Stimulated activated CD8-positive, alpha-beta memory T cell treated with anti-CD3 and anti-CD28 coated beads, Interleukin-15, amount 100 ng/mL, for 1 hour (primary cell): ENCODE measurements at regions not wholly inside any gene's neighbourhood (a gene's known extent, or its start where the extent isn't known, plus 50 kb on each side); places are given as distances from the start of the nearest gene placed in this dataset.

ENCODE experiments used
- DNase-seq: peaks from one replicate; pipeline ENCODE4 v3.0.0-alpha.2; 2020; ENCODE audit warnings: low read depth

DNA sequence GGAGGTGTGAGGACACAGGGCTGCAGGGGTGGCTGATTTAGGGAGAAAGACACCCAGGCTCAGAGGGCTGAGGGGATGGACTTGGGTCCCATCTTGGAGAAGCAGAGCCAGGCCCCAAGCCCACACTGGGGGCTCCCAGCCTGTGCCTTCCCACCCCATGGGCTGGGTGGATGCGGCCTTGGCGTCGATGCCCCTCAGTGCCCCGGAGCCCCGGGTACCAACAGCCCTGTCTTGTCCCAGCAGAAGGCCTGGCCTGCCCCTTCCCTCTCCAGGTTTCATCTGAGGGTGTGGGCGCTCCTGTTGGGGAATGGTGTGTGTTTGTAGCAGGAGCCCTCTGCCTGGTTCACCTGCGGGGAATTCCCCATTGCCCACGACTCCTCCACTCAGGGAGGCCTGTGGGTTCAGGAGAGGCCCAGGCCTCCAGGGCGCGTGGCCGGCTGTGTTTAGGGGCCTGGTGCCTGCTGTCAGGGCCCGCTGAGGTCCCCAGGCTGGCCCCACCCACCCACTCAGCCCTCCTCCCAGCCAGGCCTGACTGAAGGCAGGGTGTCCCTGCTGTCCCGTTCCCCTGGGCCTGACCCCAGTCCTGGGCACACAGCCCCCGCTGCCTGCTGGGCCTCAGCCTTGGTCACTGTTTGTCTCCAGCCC lies 51.1 kb upstream of the BEGAIN start:
- DNase-seq = no peak

DNA sequence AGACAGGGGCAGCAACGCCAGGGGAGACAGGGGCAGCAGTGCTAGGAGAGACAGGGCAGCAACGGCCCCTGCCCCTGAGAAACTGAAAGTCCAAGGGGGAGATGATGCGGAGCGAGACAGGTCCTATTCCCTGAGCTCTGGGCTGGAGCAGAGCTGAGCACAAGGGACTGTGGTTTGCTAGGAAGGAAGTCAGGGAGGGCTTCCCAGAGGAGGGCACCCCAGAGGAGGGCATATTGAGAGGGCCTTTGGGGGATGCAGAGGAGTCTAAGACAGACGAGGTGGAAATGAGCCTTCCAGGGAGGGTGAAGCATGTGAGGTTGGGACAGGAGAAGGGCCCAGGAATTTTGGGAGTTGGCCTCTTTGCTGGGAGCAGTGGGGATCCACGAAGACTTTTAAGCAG lies 52.1 kb upstream of the BEGAIN start:
- no peak for DNase-seq

DNA sequence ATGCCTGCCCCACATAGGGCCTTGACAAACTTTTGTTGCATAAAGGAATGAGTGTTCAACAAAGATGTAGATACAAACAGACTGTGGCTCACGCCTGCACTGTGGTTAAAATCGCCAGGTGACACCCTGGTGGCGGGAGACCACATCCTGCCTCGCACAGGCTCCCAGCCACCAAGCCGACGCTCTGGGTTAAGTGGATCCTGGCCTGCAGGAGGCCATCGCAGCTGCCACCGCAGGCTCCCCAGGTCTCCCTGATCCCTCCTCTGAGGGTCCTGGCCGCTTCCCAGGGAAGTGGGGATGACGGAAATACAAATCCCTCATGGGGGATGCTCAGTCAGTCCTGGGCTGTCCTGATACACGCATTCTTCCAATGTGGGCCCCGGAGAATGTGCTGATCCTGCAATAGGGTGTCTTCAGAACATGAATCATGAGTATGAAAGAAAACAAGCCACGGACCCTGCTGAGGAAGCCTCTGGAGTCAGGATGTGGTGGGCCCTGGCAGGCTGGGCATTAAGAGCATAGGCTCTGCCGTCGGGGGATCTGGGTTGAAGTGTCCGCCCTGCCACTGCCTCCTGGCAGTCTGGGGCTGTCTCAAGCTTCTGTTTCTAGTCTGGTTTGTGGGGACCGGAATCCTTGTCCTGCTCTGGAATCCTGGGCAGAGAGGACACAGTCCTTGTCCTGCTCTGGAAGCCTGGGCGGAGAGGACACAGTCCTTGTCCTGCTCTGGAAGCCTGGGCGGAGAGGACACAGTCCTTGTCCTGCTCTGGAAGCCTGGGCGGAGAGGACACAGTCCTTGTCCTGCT lies 53.5 kb upstream of the BEGAIN start:
- DNase-seq = peak; percentile 46

DNA sequence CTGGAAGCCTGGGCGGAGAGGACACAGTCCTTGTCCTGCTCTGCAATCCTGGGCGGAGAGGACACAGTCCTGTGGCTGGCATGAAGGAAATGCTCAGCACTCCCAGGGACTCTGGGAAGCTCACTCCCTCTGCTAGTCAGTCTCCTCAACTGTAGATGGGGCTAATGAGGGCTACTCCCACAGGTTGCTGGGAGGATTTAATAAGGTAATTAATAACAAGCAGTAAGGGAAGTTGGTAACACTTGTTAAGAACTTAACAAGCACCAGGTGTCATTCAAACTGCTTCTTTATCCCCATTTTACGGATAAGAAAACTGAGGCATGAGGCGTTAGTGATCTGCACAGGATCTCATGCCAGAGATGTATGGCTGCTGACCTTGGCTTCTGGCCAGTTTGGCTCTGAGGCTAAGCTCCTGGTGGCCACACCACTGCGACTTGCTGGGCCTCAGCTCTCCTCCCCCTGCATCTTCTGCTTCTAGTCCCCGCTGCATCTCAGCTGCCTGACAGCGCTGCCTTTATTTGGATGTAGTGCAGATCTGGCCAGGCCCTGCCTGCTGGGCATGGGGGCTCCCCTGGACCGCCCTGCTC lies 54.1 kb upstream of the BEGAIN start:
- DNase-seq = no peak

DNA sequence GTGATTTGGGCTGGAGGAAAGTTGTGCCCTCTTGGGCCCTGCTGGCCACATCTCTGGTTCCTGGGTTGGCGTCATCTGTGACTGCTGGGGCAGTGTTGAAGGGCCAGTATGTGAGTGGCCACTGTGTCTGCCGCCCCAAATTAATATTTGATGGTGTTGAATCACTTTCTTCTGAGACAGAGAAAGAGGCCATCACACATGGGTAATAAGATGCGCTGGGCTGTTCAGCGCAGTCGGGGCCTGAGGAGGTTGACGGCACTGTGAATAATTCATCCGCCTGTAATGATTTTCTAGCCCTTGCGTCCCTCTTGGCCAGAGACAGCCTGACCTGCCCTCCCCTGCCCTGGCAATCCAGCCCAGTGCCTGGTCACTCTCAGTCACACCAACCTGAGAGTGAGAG lies 56.2 kb upstream of the BEGAIN start:
- no peak for DNase-seq

DNA sequence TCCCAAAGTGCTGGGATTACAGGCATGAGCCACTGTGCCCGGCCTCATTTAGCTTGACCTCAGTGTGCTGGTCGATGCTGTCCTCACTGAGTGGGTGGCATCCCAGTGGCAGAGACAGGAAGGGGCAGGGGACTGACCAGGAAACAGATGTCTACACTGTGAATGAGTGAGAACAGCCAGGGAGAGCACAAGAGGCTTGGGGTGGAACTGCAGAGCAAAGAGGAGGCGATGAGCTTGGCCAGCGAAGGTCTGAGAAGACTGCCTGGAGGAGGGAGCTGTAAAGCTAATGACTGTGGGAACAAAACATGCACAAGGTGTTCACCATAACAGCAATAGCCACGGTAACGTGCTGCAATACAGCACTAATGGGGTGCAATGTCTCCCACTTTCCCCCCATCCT lies 57.2 kb upstream of the BEGAIN start:
- DNase-seq = no peak

DNA sequence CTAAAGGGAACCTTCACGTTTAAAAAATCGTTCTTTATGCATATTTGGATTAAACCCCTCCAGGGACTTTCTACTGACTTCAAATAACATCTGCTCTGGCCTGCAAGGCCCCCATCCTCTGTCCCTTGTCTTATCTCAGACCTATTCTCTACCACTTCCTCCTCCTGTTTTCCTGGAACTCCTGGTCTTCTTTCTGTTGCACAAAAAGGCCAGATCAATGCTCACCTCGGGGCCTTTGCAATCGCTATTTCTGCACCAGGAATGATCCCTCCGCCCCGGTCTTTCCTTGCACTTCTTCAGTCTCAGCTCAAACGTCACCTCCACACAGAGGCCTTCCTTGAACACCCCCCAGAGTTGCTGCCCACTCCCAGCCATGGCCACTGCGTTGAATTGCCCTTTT lies 57.6 kb upstream of the BEGAIN start:
- DNase-seq = no peak

DNA sequence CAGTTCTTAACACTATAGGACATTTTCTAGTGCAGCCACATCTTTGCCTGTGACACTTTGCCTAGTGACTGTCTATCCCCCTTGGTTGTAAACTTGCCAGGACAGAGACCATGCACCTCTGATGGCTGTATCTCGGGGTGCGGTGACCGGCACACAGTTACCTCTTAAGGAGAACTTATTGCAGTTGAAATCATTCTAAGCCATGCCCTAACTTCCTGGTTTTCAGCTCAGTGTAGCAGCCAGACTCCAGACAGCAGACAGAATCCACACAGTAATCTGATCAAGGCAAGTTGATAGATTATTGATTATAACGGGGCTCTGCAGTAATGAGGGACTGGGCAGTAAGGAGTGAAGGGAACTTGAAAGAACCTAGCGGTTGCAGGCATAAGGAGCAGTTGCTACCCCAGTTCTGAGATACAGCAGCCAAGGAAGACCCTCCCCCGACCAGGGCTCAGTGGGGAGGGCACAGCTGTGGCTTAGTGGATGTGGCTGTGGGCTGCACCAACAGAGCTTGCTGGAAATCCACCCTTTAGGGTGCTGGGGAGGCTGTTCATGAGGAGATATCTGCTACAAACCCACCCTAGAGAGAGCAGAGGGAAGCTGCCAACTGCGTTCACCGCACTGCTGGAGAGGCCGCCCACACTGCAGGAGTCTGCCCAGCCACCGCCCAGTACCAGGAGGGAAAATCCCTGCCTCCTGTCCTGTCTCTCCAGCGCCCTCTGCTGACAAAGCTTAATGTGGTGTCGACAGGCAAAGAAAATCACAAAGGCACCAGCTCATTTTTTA lies 58.2 kb upstream of the BEGAIN start:
- peak; percentile 78 for DNase-seq

DNA sequence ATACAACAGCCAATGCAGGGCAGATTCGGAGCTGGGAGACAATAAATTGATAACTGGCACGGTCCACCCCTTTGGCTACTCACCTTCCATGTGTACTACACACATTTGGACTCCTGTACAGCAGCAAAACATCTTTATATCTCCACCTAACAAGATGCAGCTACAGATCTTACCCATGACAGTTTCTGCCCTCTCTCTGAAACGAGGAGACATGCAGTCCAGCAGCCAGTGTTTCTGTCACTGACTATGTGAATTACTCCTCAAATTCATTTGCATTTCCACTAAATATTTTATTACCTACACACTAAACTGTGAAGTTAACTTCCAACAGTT lies 58.7 kb upstream of the BEGAIN start:
- no peak for DNase-seq

DNA sequence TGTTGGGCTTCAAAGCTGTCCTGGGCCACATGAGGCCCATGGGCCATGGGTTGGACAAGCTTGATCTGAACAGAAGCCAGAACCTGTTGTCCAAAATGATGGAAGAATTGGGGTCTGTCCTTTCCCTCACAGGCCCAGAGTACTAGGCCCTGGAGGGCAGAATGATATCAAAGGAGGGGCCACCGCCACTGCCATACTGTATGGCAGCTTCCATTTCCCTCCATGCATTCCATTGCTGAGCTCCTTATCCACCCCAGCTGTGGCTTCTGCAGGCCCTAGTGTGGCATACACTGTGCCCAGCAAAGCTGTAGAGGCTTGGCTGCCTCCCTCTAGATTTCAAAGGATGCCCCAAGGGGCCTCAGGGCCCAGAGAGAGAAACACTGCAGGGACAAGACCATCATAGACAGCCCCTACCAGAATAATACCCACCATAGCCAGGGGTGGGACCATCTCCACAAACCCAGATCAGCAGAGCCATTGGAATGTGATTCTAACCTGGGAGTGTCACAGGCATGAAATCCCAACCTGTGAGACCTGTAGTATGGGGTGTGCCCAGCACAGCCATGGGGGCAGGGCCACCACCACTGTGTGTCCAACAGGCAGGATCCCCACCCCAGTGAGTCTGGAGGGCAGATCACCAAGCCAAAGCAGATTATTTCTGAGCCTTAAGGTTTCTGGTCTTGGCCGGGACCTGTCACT lies 61.4 kb upstream of the BEGAIN start:
- no peak for DNase-seq

DNA sequence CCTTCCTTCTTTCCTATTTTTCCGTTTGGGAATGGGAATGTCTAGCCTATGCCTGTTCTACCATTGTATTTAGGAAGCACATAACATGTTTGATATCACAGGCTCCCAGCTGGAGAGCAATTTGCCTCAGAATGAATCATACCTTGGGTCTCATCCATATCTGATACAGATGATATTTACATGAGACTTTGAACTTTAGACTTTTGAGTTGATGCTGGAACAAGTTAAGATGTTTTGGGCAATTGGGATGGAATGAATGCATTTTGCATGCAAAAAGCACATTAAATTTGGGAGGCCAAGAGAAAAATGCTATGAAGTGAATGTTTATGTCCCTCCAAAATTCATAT lies 61.9 kb upstream of the BEGAIN start:
- DNase-seq = no peak

DNA sequence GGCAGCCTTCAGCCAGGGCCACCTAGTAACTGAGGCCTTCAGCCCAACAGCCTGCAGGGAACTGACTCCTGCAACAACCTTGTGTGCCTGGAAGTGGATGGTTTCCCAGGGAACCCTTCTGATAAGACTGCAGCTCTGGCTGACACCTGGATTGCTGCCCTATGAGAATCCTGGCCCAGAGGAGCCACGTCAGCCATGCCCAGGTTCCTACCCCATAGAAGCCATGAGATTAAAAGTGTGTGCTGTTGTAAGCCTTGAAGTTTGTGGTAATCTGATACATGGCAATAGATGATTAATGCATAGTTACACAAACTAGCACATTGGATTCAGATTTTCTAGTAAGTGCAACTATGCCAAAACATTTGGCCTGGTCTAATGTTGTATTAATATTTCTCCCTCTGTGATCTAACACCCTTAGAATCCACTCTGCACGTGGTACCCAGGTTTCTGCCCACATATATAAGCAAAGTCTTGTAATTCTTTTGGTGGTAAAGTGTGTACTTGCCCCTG lies 64.8 kb upstream of the BEGAIN start:
- DNase-seq = no peak

DNA sequence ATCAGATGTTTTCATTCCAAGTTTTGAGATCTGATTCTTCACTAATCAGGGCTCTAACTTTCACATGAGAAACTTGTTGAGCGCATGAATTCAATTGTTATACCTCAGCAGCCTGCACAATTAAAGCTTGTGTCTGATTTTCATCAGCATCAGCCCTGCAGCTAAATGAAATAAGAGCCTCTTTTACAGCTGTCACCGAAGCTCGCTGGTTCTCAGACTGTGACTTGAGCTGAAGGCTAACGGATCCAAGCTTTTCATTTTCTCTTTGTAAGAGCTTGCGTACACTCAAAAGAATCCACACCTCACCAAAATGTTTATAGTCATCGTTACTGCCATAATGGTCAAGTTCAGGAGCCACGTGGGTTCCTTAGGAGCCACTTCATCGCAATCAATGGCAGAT lies 65.5 kb upstream of the BEGAIN start:
- DNase-seq = no peak

DNA sequence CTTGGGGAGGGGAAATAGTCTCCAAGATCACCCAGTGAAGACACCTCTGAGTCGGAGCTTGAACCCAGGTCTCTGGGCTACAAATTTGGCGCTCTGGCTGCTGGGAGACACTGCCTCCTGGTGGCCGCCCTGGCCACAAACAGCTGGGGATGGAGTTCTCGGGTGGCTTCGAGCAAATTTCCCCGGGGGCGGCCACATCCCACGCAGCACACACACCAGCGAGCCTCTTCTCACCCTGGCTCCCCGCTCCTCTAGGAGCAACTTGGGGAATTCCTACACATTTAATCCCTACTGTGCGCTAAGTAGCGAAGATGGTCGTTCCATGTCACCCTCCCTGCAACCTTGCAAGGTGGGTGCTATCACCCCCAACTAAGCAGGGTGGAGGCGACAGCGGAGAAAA lies 66.2 kb upstream of the BEGAIN start:
- no peak for DNase-seq

DNA sequence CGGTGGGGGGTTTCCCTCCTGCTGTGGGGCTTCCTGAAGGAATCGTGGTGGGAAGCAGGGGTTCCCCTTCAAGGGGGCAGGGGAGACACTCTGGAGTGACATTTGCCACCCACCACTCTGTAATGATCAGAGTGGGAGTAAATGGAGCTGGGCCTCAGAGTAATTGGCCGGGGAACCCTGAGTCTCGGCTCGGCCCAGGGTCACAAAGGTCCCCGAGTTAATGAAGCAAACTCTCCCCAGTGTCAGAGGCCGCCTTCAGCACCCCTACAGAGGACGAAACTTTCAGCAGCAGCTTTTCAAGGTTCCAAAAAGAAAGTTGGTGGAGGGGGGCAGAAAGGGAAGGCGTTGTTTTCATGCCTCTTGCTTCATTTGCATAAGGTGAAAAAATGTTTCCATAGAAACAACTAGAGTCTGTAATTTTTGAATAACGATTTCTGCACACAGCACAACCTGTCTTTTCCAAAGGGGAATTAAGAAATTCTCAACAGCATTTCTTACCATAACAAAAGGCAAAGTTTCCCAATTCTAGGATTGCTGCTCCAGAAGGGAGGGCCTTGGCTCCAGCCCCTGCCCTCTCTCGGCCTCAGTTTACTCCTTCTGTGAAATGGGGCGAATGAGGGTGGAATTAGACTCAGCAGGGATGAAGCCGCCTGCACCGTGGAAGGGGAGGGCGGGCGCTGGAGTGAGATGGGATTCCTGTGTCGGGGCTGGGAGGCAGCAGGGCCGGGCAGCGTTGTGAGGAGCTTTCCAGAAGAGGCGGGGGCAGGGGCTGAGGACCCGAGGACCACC lies 67.0 kb upstream of the BEGAIN start:
- no peak for DNase-seq

DNA sequence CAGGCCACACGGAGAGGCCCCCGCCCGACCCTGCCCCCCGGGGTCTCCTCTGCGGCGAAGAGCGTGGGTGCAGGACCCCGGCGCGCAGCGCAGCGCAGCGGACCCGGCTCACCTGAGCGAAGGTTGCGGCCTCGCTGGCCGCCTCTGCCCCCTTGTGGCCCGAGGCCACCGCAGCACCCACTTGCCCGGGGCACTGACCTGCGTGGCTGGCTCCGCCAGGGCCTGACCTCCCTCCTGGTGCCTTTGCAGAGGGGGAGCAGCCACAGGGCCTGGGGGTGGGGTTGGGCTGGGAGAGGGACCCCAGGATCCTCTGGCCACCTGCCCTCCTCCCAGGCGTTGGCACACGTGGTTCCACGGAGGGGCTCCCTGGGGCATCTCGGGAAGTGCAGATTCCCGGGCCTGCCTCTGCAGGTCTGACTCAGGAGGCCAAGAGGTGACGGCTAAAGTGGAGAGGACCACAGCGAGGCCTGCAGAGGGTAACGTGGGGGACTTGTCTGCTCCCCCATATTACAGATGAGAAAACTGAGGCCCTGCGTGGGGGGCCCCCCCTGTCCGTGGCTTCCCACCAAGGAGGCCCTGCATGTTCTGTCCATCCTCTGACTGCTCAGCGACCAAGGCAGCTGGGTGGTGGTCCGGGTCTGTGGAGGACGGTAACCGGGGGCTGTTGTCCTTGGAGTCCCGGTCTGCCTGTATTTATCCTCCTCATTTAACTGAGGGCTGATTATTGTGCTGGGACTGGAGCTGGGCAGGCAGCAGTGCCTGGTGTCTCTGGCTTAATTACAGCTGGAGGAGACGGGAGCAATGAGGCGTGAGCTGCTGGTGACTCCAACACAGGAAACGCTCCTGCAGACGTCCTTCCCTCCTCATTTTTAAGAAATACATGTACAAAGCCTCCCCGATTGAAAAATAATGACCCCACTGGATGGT lies 67.9 kb upstream of the BEGAIN start:
- DNase-seq = no peak

DNA sequence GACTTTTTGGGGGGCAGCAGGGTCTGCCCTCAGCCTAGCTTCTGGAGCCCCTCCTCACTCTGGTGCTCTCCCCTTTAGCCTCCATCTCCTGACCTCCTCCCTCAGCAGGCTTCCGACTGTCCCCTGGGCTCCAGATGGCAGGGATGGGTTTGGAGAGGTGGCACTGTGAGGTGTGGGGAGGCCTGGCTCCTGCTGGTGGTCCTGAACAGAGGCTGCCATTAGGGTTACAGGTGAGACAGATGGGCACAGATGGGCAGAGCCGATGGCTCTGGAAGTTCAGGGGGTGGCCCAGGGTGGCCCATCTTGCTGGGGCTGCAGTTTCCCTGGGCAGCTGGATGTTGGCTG lies 68.5 kb upstream of the BEGAIN start:
- no peak for DNase-seq

DNA sequence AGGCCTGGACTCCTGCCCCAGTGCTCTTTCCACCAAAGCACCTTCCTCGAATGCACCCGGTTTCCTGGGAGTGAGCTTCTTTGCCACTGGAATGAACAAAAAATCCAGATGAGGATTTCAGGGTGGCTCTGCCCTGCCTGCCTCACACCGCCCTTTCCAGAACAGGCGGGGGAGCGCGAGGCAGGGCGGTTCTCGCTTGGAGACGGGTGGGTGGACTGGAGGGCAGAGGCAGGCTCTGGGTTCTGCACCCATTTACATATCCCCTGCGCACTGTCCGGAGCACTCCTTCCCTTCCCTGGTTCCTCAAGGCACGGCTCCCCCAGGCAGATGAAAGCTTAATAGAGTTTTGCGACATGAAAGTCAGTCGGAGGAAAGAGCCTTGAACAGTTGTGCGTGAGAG lies 69.7 kb upstream of the DLK1 start:
- DNase-seq = no peak

DNA sequence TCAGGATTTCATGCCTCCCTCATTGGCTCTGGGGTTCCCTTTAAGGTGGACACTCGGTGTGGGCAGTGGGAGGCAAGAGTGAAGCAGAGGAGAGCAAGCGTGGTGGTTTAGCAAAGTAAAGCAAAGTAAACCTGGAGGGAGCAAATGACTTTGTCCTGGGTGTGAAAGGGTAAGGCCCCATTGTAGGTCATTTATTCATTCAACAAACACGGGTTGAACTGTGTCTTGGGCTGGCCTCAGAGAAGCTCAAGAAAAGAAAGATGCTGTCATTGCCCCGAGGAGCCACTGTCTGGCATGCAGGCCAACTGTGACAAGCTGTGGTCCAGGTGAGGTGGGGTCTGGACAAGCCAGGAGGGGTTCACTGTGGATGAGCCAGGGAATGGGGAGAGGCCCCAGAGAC lies 68.9 kb upstream of the DLK1 start:
- DNase-seq = no peak

DNA sequence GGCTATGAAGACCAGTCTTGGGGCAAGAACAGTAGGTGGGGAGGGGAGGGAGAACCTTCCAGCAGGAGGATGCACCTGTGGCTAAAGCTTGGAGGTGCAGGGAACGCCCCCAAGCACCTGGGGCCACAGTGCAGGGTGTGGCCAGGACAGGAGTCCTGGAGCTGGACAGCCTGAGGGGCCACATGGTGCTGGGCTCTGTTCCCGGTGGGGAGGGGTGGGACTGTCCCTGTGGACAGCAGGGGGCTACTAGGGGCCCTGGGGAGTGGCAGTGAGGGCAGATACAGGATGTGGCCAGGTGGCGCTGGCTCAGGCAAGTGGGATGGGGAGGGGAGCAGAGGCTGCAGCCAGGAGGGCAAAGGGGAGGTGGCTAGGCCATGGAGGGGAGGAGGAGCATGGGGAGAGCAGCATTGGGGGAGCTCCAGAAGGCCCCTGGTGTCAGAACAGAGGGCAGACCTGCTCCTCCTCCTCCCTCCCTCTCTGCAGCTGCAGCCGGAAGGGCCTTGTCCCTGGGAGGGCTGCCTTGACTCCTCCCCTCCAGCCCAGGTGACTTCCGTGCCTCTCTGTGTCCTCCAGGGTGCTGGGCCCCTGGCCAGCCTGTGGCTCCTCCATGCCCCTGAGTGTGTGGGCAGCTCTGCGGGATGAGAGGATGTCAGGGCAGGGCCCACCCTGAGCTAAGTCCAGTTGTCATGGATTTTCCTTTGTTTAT lies 68.4 kb upstream of the DLK1 start:
- no peak for DNase-seq
